BE2C (cell line): ENCODE measurements at regions not wholly inside any gene's neighbourhood (a gene's known extent, or its start where the extent isn't known, plus 50 kb on each side); places are given as distances from the start of the nearest gene placed in this dataset.

ENCODE experiments used
- DNase-seq: peaks from one replicate; pipeline ENCODE4 v3.0.0-alpha.2; 2020
- H3K27me3 ChIP-seq: fragments of 250-450 bp; sonication (Bioruptor Pico); 2 replicates; pipeline ENCODE4 v1.5.1; 2020; ENCODE audit warnings: mild to moderate bottlenecking
- H3K36me3 ChIP-seq: fragments of 250-450 bp; sonication (Bioruptor Pico); 2 replicates; pipeline ENCODE4 v1.5.1; 2020; ENCODE audit warnings: mild to moderate bottlenecking
- H3K4me1 ChIP-seq: fragments of 250-450 bp; sonication (Bioruptor Pico); 2 replicates; pipeline ENCODE4 v1.5.1; 2020
- H3K4me3 ChIP-seq: 2 replicates; pipeline ENCODE4 v1.5.1; 2011; ENCODE audit warnings: low read depth, low read length
- H3K9me3 ChIP-seq: fragments of 250-450 bp; sonication (Bioruptor Pico); 2 replicates; pipeline ENCODE4 v1.5.1; 2020
- CTCF ChIP-seq: IDR thresholded peaks from 2 replicates; pipeline ENCODE4 v1.5.1; 2012; ENCODE audit warnings: mild to moderate bottlenecking, low read depth, low read length

- no peak for DNase-seq
- no peaks in the 10 kb centered on the region for H3K36me3 ChIP-seq
- no peak overlapping the region for H3K4me3 ChIP-seq
- H3K9me3 ChIP-seq = no peaks in the 10 kb centered on the region
- no peak for TF ChIP-seq CTCF
- no peaks in the 10 kb centered on the region for H3K27me3 ChIP-seq
- H3K4me1 ChIP-seq = no peaks in the 10 kb centered on the region
These were observed 614.6 kb upstream of the NXPH2 start for GRCh38 chr2:139394801-139395200.

- TF ChIP-seq CTCF = no peak
These were observed 609.2 kb upstream of the NXPH2 start for GRCh38 chr2:139389391-139389790.

GRCh38 chr2:139386401-139386800 is 606.2 kb upstream of the NXPH2 start:
- DNase-seq = no peak
- no peak for TF ChIP-seq CTCF
- H3K4me3 ChIP-seq = no peak overlapping the region
- no peaks in the 10 kb centered on the region for H3K36me3 ChIP-seq
- H3K9me3 ChIP-seq = no peaks in the 10 kb centered on the region
- H3K4me1 ChIP-seq = no peaks in the 10 kb centered on the region
- no peaks in the 10 kb centered on the region for H3K27me3 ChIP-seq

More at GRCh38 chr2:139389391-139389790, 609.2 kb upstream of the NXPH2 start:
- no peak for DNase-seq
- Histone ChIP-seq H3K4me3 (no peak overlapping the region), H3K36me3 (no peaks in the 10 kb centered on the region), H3K27me3 (no peaks in the 10 kb centered on the region), H3K4me1 (no peaks in the 10 kb centered on the region), H3K9me3 (no peaks in the 10 kb centered on the region)

GRCh38 chr2:139383532-139383931 is 603.3 kb upstream of the NXPH2 start:
- Histone ChIP-seq H3K36me3 (no peaks in the 10 kb centered on the region), H3K4me1 (no peaks in the 10 kb centered on the region), H3K4me3 (no peak overlapping the region), H3K9me3 (no peaks in the 10 kb centered on the region), H3K27me3 (no peaks in the 10 kb centered on the region)
- TF ChIP-seq CTCF = no peak
- no peak for DNase-seq

- Histone ChIP-seq H3K9me3 (no peaks in the 10 kb centered on the region), H3K27me3 (no peaks in the 10 kb centered on the region), H3K36me3 (no peaks in the 10 kb centered on the region), H3K4me3 (no peak overlapping the region), H3K4me1 (no peaks in the 10 kb centered on the region)
- no peak for TF ChIP-seq CTCF
- no peak for DNase-seq
These were observed 599.9 kb upstream of the NXPH2 start for GRCh38 chr2:139380051-139380450.

- Histone ChIP-seq H3K4me3 (no peak overlapping the region), H3K36me3 (no peaks in the 10 kb centered on the region), H3K4me1 (no peaks in the 10 kb centered on the region), H3K9me3 (no peaks in the 10 kb centered on the region), H3K27me3 (no peaks in the 10 kb centered on the region)
- DNase-seq = no peak
- TF ChIP-seq CTCF = no peak
These were observed 598.2 kb upstream of the NXPH2 start for GRCh38 chr2:139378373-139378772.
